GM21825 (cell line): ENCODE measurements at regions not wholly inside any gene's neighbourhood (a gene's known extent, or its start where the extent isn't known, plus 50 kb on each side); places are given as distances from the start of the nearest gene placed in this dataset.

Experiments used
- ATAC-seq: cut with Tn5 transposase; IDR thresholded peaks from one replicate; pipeline ENCODE4 v1.9.1; 2021; ENCODE audit warnings: mild to moderate bottlenecking, moderate library complexity; ENCODE audit not compliant: unreplicated experiment

DNA sequence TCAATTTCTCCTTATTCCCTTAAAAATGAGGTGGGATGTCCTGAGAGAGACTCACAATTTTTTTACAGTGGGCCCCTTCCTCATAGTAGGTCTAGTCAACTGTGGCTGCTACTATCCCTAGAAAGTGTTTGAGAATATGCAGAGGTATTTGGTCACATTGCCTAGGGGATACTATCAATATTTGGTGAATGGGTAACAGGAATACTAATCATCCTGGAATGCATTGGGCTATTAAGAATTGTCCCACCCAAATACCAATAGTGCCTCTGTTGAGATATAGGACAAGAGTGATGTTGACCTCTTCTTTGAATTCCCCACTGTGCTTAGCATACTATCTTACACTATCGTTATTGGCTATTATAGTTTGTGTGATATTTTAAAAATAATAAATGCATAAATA, 389.4 kb downstream of the DIPK2A start:
- ATAC-seq = no peak

DNA sequence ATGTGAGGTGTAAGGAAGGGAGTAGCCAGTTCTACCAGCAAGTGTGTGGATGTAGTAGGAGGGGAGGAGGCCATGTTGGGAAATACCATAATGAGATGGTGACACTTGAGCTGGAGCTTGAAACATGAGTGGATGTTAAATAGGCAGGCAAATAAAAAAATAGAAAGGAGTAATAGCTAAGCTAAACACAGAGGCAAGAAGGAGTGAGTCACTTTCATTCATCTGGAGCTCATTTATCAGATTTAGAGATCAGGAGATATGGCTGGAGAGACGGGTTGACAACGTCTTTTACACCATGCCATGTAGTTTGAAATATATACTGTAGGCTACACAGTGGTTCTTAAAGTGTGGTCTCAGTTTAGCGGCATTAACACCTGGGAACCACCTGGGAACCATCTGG, 390.5 kb downstream of the DIPK2A start:
- ATAC-seq = no peak

- no peak for ATAC-seq
Measured at GRCh38 chr3:144363856-144364255, 392.2 kb downstream of the DIPK2A start.

DNA sequence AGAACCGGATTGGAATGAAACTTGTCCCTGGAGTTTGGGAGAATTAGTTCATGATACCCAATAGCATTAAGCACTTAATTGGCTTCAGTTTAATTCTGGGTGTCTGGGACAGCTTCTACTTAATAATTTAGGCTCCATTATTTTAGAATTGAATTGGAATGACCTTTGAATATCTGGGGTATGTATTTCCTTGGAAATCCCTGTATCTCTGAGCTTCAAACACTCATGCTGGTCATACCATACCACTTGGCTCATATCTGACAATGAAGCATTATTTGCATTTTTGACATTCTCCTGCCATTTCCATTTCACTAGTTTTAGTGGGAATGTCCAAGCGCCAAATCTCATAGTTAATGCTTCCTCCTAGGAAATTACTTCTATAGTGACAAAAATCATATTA, 393.1 kb downstream of the DIPK2A start:
- ATAC-seq = no peak

GRCh38 chr3:144369129-144369879, 397.7 kb downstream of the DIPK2A start:
- ATAC-seq = no peak

- ATAC-seq = no peak
Measured at GRCh38 chr3:144375088-144375487, 403.5 kb downstream of the DIPK2A start.

- no peak for ATAC-seq
Measured at GRCh38 chr3:144380849-144381248, 409.2 kb downstream of the DIPK2A start.

GRCh38 chr3:144381607-144382006, 410.0 kb downstream of the DIPK2A start:
- ATAC-seq = no peak

- no peak for ATAC-seq
Measured at GRCh38 chr3:144384241-144384979, 412.8 kb downstream of the DIPK2A start.

DNA sequence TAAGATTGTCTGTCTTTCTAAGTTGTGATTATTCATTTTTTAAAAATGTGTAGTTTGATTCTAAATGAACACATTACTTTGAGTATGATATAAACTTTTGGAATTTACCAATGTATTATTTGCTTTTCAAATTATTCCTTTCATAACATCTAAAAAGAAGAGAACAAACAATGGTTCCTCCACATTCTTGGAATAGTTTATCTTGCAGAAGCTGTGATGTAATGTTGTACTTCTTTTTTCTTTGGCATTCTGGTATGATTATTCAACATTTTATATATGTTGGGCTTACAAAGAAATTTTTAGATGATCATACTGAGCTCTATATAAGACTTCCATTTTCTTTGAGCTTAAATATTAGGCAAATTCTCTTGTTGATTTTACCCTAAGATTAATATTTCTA, 419.2 kb downstream of the DIPK2A start:
- no peak for ATAC-seq

- no peak for ATAC-seq
Measured at GRCh38 chr3:144391236-144391635, 419.6 kb downstream of the DIPK2A start.

DNA sequence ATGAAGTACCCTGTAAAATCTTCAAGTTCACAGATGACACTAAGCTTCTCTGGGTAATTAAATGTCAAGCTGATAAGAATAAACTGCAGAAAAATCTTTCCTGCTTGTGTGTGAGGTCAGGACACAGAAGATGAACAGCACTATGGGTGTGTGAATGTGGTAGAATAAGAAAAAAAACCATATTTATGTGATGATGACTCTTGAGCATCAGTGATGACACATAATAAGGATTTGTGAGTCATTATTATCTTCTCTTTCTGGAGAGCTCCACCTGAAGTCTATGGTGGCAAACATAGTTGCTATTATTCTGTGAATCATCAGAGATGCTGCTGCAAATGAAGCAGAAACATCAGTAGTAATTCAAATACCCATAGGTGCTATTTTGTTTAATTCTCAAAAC, 422.4 kb downstream of the DIPK2A start:
- no peak for ATAC-seq

DNA sequence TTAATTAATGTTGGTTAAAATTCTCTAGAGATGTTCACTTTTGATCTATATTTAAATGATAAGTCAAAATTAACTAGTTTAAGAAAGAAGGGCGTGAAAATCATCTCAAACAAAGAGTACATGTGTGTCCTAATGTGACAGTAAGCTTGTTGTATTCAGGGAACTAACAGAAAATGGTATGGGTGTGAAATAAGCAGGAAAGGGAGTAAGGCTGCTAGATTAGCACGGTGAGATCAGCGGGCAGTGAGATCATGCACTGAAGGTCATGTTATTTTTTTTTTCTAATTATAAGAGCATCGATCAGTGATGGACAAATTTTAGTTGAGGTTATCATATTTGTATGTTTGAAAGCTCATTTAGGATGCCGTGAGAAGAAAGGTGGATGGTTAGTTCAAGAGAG, 430.8 kb downstream of the DIPK2A start:
- no peak for ATAC-seq

- no peak for ATAC-seq
Measured at GRCh38 chr3:144403040-144403457, 431.4 kb downstream of the DIPK2A start.

DNA sequence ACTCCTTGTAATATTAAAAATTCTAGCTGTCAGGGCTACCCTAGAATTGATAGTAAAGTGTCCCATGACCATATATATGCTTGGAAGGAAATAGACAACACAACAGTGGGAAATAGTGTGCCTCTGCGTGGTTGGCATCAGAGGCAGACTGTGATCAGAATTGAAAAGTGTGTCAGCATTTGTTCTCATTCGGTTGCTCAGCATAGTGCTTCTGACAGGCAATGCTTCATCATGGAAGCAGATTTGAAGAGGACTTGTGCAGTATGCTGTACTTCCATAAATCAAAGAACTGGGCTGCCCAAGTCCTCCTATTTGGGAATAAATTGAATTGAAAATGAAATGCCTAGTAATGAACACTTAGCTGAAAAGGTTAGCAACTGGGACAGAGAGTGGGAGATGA, 435.7 kb downstream of the DIPK2A start:
- no peak for ATAC-seq

DNA sequence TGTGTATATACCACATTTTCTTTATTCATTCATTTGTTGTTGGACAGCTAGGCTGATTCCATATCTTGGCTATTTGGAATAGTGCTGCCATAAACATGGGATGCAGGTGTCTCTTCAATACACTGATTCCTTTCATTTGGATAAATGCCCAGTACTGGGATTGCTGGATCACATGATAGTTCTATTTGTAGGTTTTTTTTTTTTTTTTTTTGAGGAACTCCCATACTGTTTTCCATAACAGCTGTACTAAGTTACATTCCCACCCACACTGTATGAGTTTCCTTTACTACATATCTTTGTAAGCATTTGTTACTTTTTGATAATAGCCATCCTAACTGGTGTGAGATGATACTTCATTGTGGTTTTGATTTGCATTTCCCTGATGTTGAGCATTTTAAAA, 437.7 kb downstream of the DIPK2A start:
- ATAC-seq = no peak

DNA sequence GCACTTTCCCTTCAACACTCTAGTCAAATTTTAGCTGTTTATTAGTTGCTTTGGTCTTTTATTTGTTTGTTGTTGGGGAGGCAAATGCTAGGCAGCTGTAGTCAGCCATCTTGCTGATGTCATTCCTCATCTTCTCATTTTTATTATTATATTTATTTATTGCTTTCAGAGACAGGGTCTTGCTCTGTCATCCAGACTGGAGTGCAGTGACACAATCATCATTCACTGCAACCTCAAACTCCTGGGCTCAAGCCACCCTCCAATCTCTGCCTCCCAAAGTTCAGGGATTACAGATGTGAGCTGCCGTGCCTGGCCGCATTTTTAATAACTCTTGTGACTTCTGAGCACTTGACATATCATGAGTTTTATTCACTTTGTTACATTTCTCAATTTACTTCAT, 441.4 kb downstream of the DIPK2A start:
- ATAC-seq = no peak

GRCh38 chr3:144415492-144415891, 443.9 kb downstream of the DIPK2A start:
- ATAC-seq = no peak

DNA sequence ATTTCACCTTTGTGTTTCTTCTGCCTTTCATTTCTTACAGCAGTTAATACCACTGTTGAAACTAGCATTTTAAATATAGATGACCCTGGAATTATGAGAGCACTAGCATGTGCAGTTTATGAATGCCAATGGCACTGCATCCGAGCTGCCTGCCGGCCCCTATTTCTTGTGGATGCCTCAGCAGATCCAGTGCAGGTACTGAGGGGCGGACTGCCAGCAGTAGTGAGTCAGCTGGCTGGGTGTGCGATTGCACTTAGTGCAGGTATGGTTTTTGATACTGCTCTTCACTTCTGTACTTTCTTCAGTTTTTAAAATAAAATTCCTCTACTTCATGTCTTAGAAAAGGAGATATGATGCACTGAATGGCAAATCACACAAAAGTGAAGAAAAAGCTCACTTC, 453.0 kb downstream of the DIPK2A start:
- no peak for ATAC-seq

GRCh38 chr3:144426366-144426765, 454.7 kb downstream of the DIPK2A start:
- ATAC-seq = no peak

- ATAC-seq = no peak
Measured at GRCh38 chr3:144426967-144427366, 455.3 kb downstream of the DIPK2A start.

- peak; percentile 72 for ATAC-seq
Measured at GRCh38 chr3:144429719-144430121, 458.1 kb downstream of the DIPK2A start.
